Peyer's patch (tissue), 4 donors: ENCODE measurements at regions not wholly inside any gene's neighbourhood (a gene's known extent, or its start where the extent isn't known, plus 50 kb on each side); places are given as distances from the start of the nearest gene placed in this dataset.

Source experiments
- CTCF ChIP-seq, 6 experiments: fragments of 450-650 bp in 4 of 6; fragments of 200-600 bp in 2 of 6; sonication (generic) in 1 of 6; IDR thresholded peaks; one replicate each; pipeline ENCODE4 v1.5.1; 2017 to 2019; ENCODE audit warnings: antibody characterized with exemption in 6 of 6, mild to moderate bottlenecking in 3 of 6, moderate library complexity in 1 of 6
- POLR2A ChIP-seq, 2 donors: fragments of 450-650 bp; IDR thresholded peaks; one replicate each; pipeline ENCODE4 v1.5.1; 2017; ENCODE audit warnings: antibody characterized with exemption in 2 of 2, mild to moderate bottlenecking in 2 of 2, moderate library complexity in 2 of 2

- no peak for TF ChIP-seq CTCF (IDR thresholded peaks at IDR 0.05)
- TF ChIP-seq POLR2A (IDR thresholded peaks at IDR 0.05) = no peak
These were observed 95.0 kb upstream of the PLSCR4 start for GRCh38 chr3:146345900-146346299.
